ENCODE measurements at regions not wholly inside any gene's neighbourhood (a gene's known extent, or its start where the extent isn't known, plus 50 kb on each side); places are given as distances from the start of the nearest gene placed in this dataset.
"Not testable (repeated sequence)": the region's sequence is repeated elsewhere in the genome, so short reads cannot be mapped to it uniquely, and the experiment has no call there.

DNA sequence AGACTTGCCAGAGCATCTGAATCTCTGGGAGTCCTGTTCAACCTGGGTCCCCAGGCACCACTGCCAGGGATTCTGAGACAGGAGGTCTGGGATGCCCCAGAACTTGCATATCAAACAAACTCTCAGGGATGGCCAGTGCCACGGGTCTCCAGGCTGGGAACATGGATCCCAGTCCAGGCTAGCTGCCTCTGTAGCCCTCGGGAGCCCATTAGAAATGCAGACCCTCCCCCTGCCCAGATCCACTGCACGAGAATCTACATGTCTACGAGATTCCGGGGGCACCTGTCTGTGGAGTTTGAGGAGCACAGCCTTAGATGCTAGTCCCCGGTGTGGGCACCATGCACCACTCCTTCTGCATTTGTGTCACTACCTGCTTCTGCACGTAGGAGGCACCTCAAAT lies 183.9 kb downstream of the NPIPB11 start:
- not testable (repeated sequence) for H3K4me1 Mint-ChIP-seq, H3K4me3 Mint-ChIP-seq, H3K27me3 Mint-ChIP-seq, H3K27ac Mint-ChIP-seq, ATAC-seq
- Mint-ChIP-seq H3K36me3 (peaks cover 46% of the 10 kb centered on the region), H3K9me3 (peaks cover 15% of the 10 kb centered on the region)

GRCh38 chr16:29222008-29222407 lies 184.5 kb downstream of the NPIPB11 start:
- not testable (repeated sequence) for H3K27me3 Mint-ChIP-seq, H3K27ac Mint-ChIP-seq, H3K4me1 Mint-ChIP-seq, H3K4me3 Mint-ChIP-seq, ATAC-seq
- Mint-ChIP-seq H3K36me3 (peaks cover 52% of the 10 kb centered on the region), H3K9me3 (peaks cover 15% of the 10 kb centered on the region)

DNA sequence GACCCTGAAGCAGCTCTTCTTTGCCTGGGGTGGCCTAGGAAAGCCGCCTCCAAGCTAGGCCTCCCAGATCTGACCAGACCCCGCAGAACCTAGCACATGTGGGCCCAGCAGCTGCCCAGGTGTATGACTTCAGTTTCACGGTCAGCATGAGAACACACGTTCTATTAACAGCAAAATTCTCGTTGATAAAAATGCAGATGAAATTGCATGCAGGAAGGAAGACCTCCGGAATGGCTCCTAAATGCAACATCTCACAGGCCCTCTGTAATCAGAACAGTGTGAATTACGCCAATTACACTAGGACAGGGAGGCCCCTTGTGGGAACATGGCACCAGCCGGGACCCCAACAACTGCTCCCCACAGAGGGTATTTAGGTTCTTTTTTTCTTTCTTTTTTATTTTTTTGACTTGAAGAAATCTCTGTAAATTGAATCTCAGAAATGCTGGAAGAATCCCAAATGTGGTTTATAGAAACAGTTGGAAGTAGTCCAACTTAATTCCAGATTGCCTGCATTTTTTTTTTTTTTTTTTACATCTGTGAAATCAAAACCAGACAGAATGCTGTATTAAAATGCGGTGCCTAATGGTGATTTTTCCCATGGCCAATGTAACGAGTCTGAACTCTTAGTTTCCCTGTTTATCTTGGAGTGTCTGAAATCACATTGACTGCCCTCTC lies 185.1 kb downstream of the NPIPB11 start:
- not testable (repeated sequence) for H3K4me3 Mint-ChIP-seq, H3K27me3 Mint-ChIP-seq, H3K4me1 Mint-ChIP-seq, H3K9me3 Mint-ChIP-seq, H3K27ac Mint-ChIP-seq, ATAC-seq
- peaks cover 47% of the 10 kb centered on the region for H3K36me3 Mint-ChIP-seq

GRCh38 chr16:29220647-29221191 lies 185.8 kb downstream of the NPIPB11 start:
- not testable (repeated sequence) for H3K27ac Mint-ChIP-seq, H3K27me3 Mint-ChIP-seq, H3K4me1 Mint-ChIP-seq, ATAC-seq, H3K9me3 Mint-ChIP-seq, H3K4me3 Mint-ChIP-seq
- H3K36me3 Mint-ChIP-seq, result peaks cover 42% of the 10 kb centered on the region

- H3K4me3 Mint-ChIP-seq, ATAC-seq, H3K27me3 Mint-ChIP-seq, H3K9me3 Mint-ChIP-seq, H3K27ac Mint-ChIP-seq, H3K4me1 Mint-ChIP-seq: not testable (repeated sequence)
- H3K36me3 Mint-ChIP-seq, result peaks cover 42% of the 10 kb centered on the region
These were observed 186.4 kb downstream of the NPIPB11 start for GRCh38 chr16:29219966-29220646.

DNA sequence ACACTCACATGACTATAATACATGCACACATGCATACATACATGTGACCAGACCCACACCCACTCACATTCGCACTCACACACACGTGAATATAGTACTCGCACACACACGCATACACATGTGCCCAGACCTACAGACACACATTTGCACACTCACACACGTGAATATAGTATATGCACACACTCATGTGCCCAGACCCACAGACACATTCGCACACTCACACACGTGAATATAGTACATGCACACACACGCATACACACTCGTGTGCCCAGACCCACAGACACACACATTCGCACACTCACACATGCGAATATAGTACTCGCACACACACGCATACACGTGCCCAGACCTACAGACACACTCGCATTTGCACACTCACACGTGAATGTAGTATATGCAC lies 186.9 kb downstream of the NPIPB11 start:
- H3K4me3 Mint-ChIP-seq, H3K4me1 Mint-ChIP-seq, ATAC-seq, H3K27me3 Mint-ChIP-seq, H3K27ac Mint-ChIP-seq, H3K9me3 Mint-ChIP-seq: not testable (repeated sequence)
- peaks cover 42% of the 10 kb centered on the region for H3K36me3 Mint-ChIP-seq

DNA sequence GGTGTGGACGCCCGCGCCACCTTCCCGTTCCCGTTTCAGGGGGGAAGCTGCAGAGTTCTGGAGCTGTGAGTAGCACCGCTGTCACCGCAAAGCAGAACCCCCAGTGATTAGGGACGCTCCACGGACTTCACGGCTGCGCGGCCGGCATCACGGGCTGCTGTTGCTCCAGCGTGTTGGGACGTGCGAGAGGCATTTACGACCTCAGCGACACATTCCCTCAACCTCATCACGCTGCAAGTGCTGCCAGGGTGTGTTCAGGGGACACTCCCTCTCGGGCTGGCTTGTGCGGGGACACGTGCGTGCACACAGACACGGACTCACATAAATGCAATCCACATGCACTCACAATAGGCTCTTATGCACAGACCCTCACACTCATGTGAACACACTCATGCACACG lies 187.9 kb downstream of the NPIPB11 start:
- H3K4me3 Mint-ChIP-seq, H3K27me3 Mint-ChIP-seq, ATAC-seq, H3K9me3 Mint-ChIP-seq, H3K27ac Mint-ChIP-seq, H3K4me1 Mint-ChIP-seq: not testable (repeated sequence)
- peaks cover 42% of the 10 kb centered on the region for H3K36me3 Mint-ChIP-seq

GRCh38 chr16:29218171-29218570 lies 188.3 kb downstream of the NPIPB11 start:
- peaks cover 42% of the 10 kb centered on the region for H3K36me3 Mint-ChIP-seq
- H3K9me3 Mint-ChIP-seq, H3K27me3 Mint-ChIP-seq, ATAC-seq, H3K4me1 Mint-ChIP-seq, H3K27ac Mint-ChIP-seq, H3K4me3 Mint-ChIP-seq: not testable (repeated sequence)

DNA sequence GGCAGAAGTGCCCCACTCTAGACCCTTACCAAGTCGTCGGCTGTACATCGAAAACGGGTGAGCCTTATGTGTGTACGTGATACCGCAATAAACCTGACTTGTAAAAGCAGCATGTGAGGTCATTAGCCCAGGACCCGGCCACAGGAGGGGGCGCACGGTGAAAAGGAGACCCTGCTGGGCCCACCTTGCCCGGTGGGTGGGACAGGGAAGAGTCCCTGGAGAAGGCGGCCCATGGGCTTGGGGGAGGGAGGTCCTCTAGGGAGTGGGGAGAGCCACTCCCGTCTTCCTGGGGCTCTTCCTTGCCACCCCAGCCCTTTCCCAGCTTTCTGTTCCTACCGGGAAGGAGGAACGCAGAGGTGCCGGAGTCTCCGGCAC lies 188.8 kb downstream of the NPIPB11 start:
- H3K27ac Mint-ChIP-seq, H3K27me3 Mint-ChIP-seq, H3K4me3 Mint-ChIP-seq, ATAC-seq, H3K9me3 Mint-ChIP-seq, H3K4me1 Mint-ChIP-seq: not testable (repeated sequence)
- H3K36me3 Mint-ChIP-seq, result peaks cover 40% of the 10 kb centered on the region

DNA sequence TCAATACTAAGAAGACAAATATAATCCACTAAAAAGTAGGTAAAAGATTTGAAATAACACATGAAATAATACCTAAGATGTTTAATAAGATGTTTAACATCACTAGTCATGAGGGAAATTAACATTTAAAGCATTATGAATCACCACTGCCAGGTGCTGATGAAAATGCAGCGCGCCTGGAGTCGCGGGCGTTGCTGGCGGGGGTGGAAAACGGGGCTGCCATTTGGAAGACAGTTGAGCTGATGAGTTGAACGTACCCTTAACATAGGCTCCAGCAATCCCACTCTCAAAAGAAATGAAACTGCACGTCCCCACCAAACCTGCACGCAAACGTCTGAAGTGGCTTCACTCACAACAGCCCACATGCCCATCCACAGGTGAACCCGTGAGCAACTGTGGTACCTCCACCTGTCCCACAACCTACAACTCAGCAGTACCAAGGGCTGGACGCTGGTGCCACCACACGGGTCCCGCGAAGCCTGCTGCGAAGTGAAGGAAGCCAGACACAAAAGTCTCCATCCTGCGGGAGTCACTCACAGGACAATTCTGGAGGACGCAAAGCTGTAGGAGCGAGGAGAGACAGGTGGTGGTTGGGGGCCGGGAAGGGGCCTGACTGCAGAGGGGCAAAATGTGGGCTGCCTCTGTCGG lies 189.3 kb downstream of the NPIPB11 start:
- peaks cover 36% of the 10 kb centered on the region for H3K36me3 Mint-ChIP-seq
- H3K9me3 Mint-ChIP-seq, ATAC-seq, H3K4me1 Mint-ChIP-seq, H3K27ac Mint-ChIP-seq, H3K4me3 Mint-ChIP-seq, H3K27me3 Mint-ChIP-seq: not testable (repeated sequence)

- H3K9me3 Mint-ChIP-seq, H3K27ac Mint-ChIP-seq, H3K27me3 Mint-ChIP-seq, H3K4me1 Mint-ChIP-seq, ATAC-seq, H3K4me3 Mint-ChIP-seq: not testable (repeated sequence)
- peaks cover 36% of the 10 kb centered on the region for H3K36me3 Mint-ChIP-seq
These were observed 192.7 kb downstream of the NPIPB11 start for GRCh38 chr16:29213770-29214169.

GRCh38 chr16:29213251-29213650 lies 193.3 kb downstream of the NPIPB11 start:
- not testable (repeated sequence) for H3K27me3 Mint-ChIP-seq, H3K9me3 Mint-ChIP-seq, H3K4me3 Mint-ChIP-seq, H3K27ac Mint-ChIP-seq, ATAC-seq, H3K4me1 Mint-ChIP-seq
- H3K36me3 Mint-ChIP-seq, result peaks cover 37% of the 10 kb centered on the region

GRCh38 chr16:29212084-29213027 lies 194.2 kb downstream of the NPIPB11 start:
- H3K27me3 Mint-ChIP-seq, H3K9me3 Mint-ChIP-seq, H3K4me1 Mint-ChIP-seq, H3K27ac Mint-ChIP-seq, H3K4me3 Mint-ChIP-seq, ATAC-seq: not testable (repeated sequence)
- peaks cover 34% of the 10 kb centered on the region for H3K36me3 Mint-ChIP-seq

GRCh38 chr16:29211456-29211855 lies 195.1 kb downstream of the NPIPB11 start:
- H3K4me1 Mint-ChIP-seq, H3K9me3 Mint-ChIP-seq, H3K27me3 Mint-ChIP-seq, H3K4me3 Mint-ChIP-seq, H3K27ac Mint-ChIP-seq, ATAC-seq: not testable (repeated sequence)
- peaks cover 37% of the 10 kb centered on the region for H3K36me3 Mint-ChIP-seq
